G401.6 (cell line): ENCODE measurements at regions not wholly inside any gene's neighbourhood (a gene's known extent, or its start where the extent isn't known, plus 50 kb on each side); places are given as distances from the start of the nearest gene placed in this dataset.
"Not testable (repeated sequence)": the region's sequence is repeated elsewhere in the genome, so short reads cannot be mapped to it uniquely, and the experiment has no call there.

ENCODE experiments used
- FAIRE-seq: peaks from 2 replicates; lab custom pipeline; 2012; peaks lifted over from hg19 to GRCh38; lab: Jason Lieb, UNC

- no peak for FAIRE-seq
These were observed 482.0 kb downstream of the UQCRFS1 start for GRCh38 chr19:28730791-28731512.

GRCh38 chr19:28727480-28728159 lies 485.3 kb downstream of the UQCRFS1 start:
- no peak for FAIRE-seq

GRCh38 chr19:28726533-28727479 lies 486.1 kb downstream of the UQCRFS1 start:
- no peak for FAIRE-seq

GRCh38 chr19:28718909-28719308 lies 494.0 kb downstream of the UQCRFS1 start:
- FAIRE-seq, result no peak

GRCh38 chr19:28715157-28715556 lies 497.8 kb downstream of the UQCRFS1 start:
- FAIRE-seq, result no peak

GRCh38 chr19:28711411-28711810 lies 501.5 kb downstream of the UQCRFS1 start:
- no peak for FAIRE-seq

- FAIRE-seq, result peak; percentile 98
These were observed 502.7 kb downstream of the UQCRFS1 start for GRCh38 chr19:28710278-28710677.

- FAIRE-seq, result no peak
These were observed 506.3 kb downstream of the UQCRFS1 start for GRCh38 chr19:28706693-28707092.

GRCh38 chr19:28705008-28705407 lies 507.9 kb downstream of the UQCRFS1 start:
- peak; percentile 88 for FAIRE-seq

GRCh38 chr19:28703400-28703956 lies 509.5 kb downstream of the UQCRFS1 start:
- FAIRE-seq, result no peak

- no peak for FAIRE-seq
These were observed 511.5 kb downstream of the UQCRFS1 start for GRCh38 chr19:28701491-28701890.

GRCh38 chr19:28700176-28700575 lies 512.8 kb downstream of the UQCRFS1 start:
- FAIRE-seq, result no peak

GRCh38 chr19:28697308-28697707 lies 515.6 kb downstream of the UQCRFS1 start:
- FAIRE-seq, result peak; percentile 70

GRCh38 chr19:28694812-28695211 lies 518.1 kb downstream of the UQCRFS1 start:
- no peak for FAIRE-seq

GRCh38 chr19:28691683-28692082 lies 521.3 kb downstream of the UQCRFS1 start:
- FAIRE-seq, result no peak

- FAIRE-seq, result not testable (repeated sequence)
These were observed 523.5 kb downstream of the UQCRFS1 start for GRCh38 chr19:28689464-28689863.

GRCh38 chr19:28687296-28687695 lies 525.7 kb downstream of the UQCRFS1 start:
- no peak for FAIRE-seq

- no peak for FAIRE-seq
These were observed 526.2 kb downstream of the UQCRFS1 start for GRCh38 chr19:28686756-28687155.

GRCh38 chr19:28685802-28686201 lies 527.1 kb downstream of the UQCRFS1 start:
- FAIRE-seq, result no peak

- not testable (repeated sequence) for FAIRE-seq
These were observed 527.9 kb downstream of the UQCRFS1 start for GRCh38 chr19:28685077-28685476.

GRCh38 chr19:28680111-28680510 lies 532.8 kb downstream of the UQCRFS1 start:
- FAIRE-seq, result no peak

GRCh38 chr19:28670836-28671235 lies 542.1 kb downstream of the UQCRFS1 start:
- FAIRE-seq, result no peak
